ENCODE measurements at regions not wholly inside any gene's neighbourhood (a gene's known extent, or its start where the extent isn't known, plus 50 kb on each side); places are given as distances from the start of the nearest gene placed in this dataset.

GRCh38 chr5:5755888-5756287 lies 333.4 kb downstream of the ICE1 start:
- no peaks in the 10 kb centered on the region for H3K36me3 ChIP-seq (ENCODE audit: control insufficient read depth in 2 of 2, extremely low read depth in 1 of 2, insufficient read depth in 2 of 2, low read length in 2 of 2)
- no peaks in the 10 kb centered on the region for H3K9me3 ChIP-seq (ENCODE audit: control insufficient read depth, low read depth, low read length)
- dilution Hi-C loops (cut with MboI; ENCODE audit: extremely low pct_ligation_motif_present, low sequenced_read_pairs), result no loop called here
- no peak overlapping the region for H3K4me2 ChIP-seq (ENCODE audit: control insufficient read depth, extremely low read depth, insufficient read depth, low read depth, low read length)
- H3K27ac ChIP-seq (ENCODE audit: control insufficient read depth, insufficient read depth, low read length), result no peak overlapping the region
- no peaks in the 10 kb centered on the region for H4K20me1 ChIP-seq (ENCODE audit: control insufficient read depth, extremely low read depth, insufficient read depth, low read length)
- no peak overlapping the region for H3K9ac ChIP-seq (ENCODE audit: control insufficient read depth, extremely low read depth, insufficient read depth, low read length)
- H3K4me3 ChIP-seq (ENCODE audit: control insufficient read depth in 2 of 3, extremely low read depth in 1 of 3, insufficient read depth in 2 of 3, low read depth in 1 of 3, low read length in 3 of 3), result no peak overlapping the region
- H3K4me1 ChIP-seq (ENCODE audit: control insufficient read depth, extremely low read depth, insufficient read depth, low read length), result no peaks in the 10 kb centered on the region
- DNase-seq (ENCODE audit: low read depth, low spot score), result no peak
- H3K27me3 ChIP-seq (ENCODE audit: control insufficient read depth, extremely low read depth, insufficient read depth, low read length), result no peaks in the 10 kb centered on the region
- H2AFZ ChIP-seq (ENCODE audit: control insufficient read depth, low read length), result no peak overlapping the region
- no peaks in the 10 kb centered on the region for H3K79me2 ChIP-seq (ENCODE audit: control insufficient read depth, insufficient read depth, low read length)
- no peak for FAIRE-seq
- no peak for TF ChIP-seq EZH2 (IDR thresholded peaks at IDR 0.05; ENCODE audit: low read length)
- no peak for TF ChIP-seq CTCF (optimal IDR thresholded peaks at IDR 0.05 in 1 of 3, IDR thresholded peaks at IDR 0.05 in 1 of 3, conservative IDR thresholded peaks at IDR 0.05 in 1 of 3; ENCODE audit: extremely low read depth in 1 of 3, insufficient read depth in 2 of 3, low read length in 3 of 3)
- no peaks in the 10 kb centered on the region for H3K9me1 ChIP-seq (ENCODE audit: control insufficient read depth, extremely low read depth, insufficient read depth, low read length)

GRCh38 chr5:5752844-5753243 lies 330.4 kb downstream of the ICE1 start:
- Histone ChIP-seq H3K4me1 (ENCODE audit: control insufficient read depth, extremely low read depth, insufficient read depth, low read length) (no peaks in the 10 kb centered on the region), H2AFZ (ENCODE audit: control insufficient read depth, low read length) (no peak overlapping the region), H3K79me2 (ENCODE audit: control insufficient read depth, insufficient read depth, low read length) (no peaks in the 10 kb centered on the region), H3K36me3 (ENCODE audit: control insufficient read depth in 2 of 2, extremely low read depth in 1 of 2, insufficient read depth in 2 of 2, low read length in 2 of 2) (no peaks in the 10 kb centered on the region), H3K9ac (ENCODE audit: control insufficient read depth, extremely low read depth, insufficient read depth, low read length) (no peak overlapping the region), H3K9me1 (ENCODE audit: control insufficient read depth, extremely low read depth, insufficient read depth, low read length) (no peaks in the 10 kb centered on the region), H3K27ac (ENCODE audit: control insufficient read depth, insufficient read depth, low read length) (no peak overlapping the region), H3K27me3 (ENCODE audit: control insufficient read depth, extremely low read depth, insufficient read depth, low read length) (no peaks in the 10 kb centered on the region), H3K4me3 (ENCODE audit: control insufficient read depth in 2 of 3, extremely low read depth in 1 of 3, insufficient read depth in 2 of 3, low read depth in 1 of 3, low read length in 3 of 3) (no peak overlapping the region), H3K4me2 (ENCODE audit: control insufficient read depth, extremely low read depth, insufficient read depth, low read depth, low read length) (no peak overlapping the region), H4K20me1 (ENCODE audit: control insufficient read depth, extremely low read depth, insufficient read depth, low read length) (no peaks in the 10 kb centered on the region), H3K9me3 (ENCODE audit: control insufficient read depth, low read depth, low read length) (no peaks in the 10 kb centered on the region)
- FAIRE-seq, result no peak
- dilution Hi-C loops (cut with MboI; ENCODE audit: extremely low pct_ligation_motif_present, low sequenced_read_pairs), result no loop called here
- DNase-seq (ENCODE audit: low read depth, low spot score), result no peak
- TF ChIP-seq EZH2 (IDR thresholded peaks at IDR 0.05; ENCODE audit: low read length) (no peak), CTCF (optimal IDR thresholded peaks at IDR 0.05 in 1 of 3, IDR thresholded peaks at IDR 0.05 in 1 of 3, conservative IDR thresholded peaks at IDR 0.05 in 1 of 3; ENCODE audit: extremely low read depth in 1 of 3, insufficient read depth in 2 of 3, low read length in 3 of 3) (no peak)

Measured in keratinocyte (primary cell).